SK-N-SH (cell line): ENCODE measurements at regions not wholly inside any gene's neighbourhood (a gene's known extent, or its start where the extent isn't known, plus 50 kb on each side); places are given as distances from the start of the nearest gene placed in this dataset.

Experiments
- CTCF ChIA-PET: fragments of 300-600, 350-600 bp; formaldehyde crosslinking; extraction: SDS; loops from one replicate; lab custom pipeline; 2021; lab: Yijun Ruan, JAX
- POLR2A ChIA-PET: fragments of 350-600 bp; sonication (Branson Sonifier 250); formaldehyde crosslinking; extraction: SDS; loops from one replicate; lab custom pipeline; 2020; ENCODE audit warnings: antibody characterized with exemption, inconsistent platforms; lab: Yijun Ruan, JAX
- DNase-seq: peaks from one replicate; pipeline ENCODE4 v3.0.0; 2012
- H2AFZ ChIP-seq: fragments of 200-600 bp; sonication (generic); 2 replicates; pipeline ENCODE4 v1.8.1; 2016; ENCODE audit warnings: antibody characterized with exemption, mild to moderate bottlenecking, low read depth
- H3F3A ChIP-seq: fragments of 200-600 bp; sonication (generic); replicated peaks from 2 replicates; pipeline ENCODE3; 2016; ENCODE audit warnings: antibody characterized with exemption, mild to moderate bottlenecking; ENCODE audit not compliant: insufficient read depth
- H3K27ac ChIP-seq, 2 experiments: fragments of 200-500 bp in 1 of 2; fragments of 200-600 bp in 1 of 2; sonication (Bioruptor generic) in 1 of 2; sonication (generic), shearing (Covaris generic) in 1 of 2; 2 replicates each; pipeline versions ENCODE4 v1.5.1 to v1.6.1; 2014 to 2016; ENCODE audit warnings: low read depth in 2 of 2, inconsistent platforms in 1 of 2, low read length in 1 of 2, mild to moderate bottlenecking in 1 of 2, mixed read lengths in 1 of 2
- H3K27me3 ChIP-seq: fragments of 200-600 bp; sonication (generic), shearing (Covaris generic); 2 replicates; pipeline ENCODE4 v1.6.1; 2016; ENCODE audit warnings: mixed run types; ENCODE audit not compliant: insufficient read depth
- H3K36me3 ChIP-seq, 2 experiments: fragments of 200-500 bp in 1 of 2; fragments of 200-600 bp in 1 of 2; sonication (Bioruptor generic) in 1 of 2; sonication (generic) in 1 of 2; replicated peaks in 1 of 2; 2 replicates each; pipeline versions ENCODE3 to v1.5.1; 2014 to 2016; ENCODE audit warnings: low read length in 1 of 2, mild to moderate bottlenecking in 1 of 2; ENCODE audit not compliant: insufficient read depth in 2 of 2, control insufficient read depth in 1 of 2
- H3K4me1 ChIP-seq, 2 experiments: fragments of 200-500 bp in 1 of 2; fragments of 200-600 bp in 1 of 2; sonication (Bioruptor generic) in 1 of 2; sonication (generic), shearing (Covaris generic) in 1 of 2; 2 replicates each; pipeline versions ENCODE4 v1.5.1 to v1.6.1; 2014 to 2016; ENCODE audit warnings: low read depth in 1 of 2, low read length in 1 of 2, mixed run types in 1 of 2; ENCODE audit not compliant: insufficient read depth in 2 of 2, control insufficient read depth in 1 of 2
- H3K4me2 ChIP-seq: fragments of 200-600 bp; sonication (generic), shearing (Covaris generic); 2 replicates; pipeline ENCODE4 v1.6.1; 2017; ENCODE audit warnings: mixed run types
- H3K4me3 ChIP-seq, 2 experiments: fragments of 200-500 bp in 1 of 2; fragments of 200-600 bp in 1 of 2; sonication (Bioruptor generic) in 1 of 2; sonication (generic), shearing (Covaris generic) in 1 of 2; 2 replicates each; pipeline versions ENCODE4 v1.5.1 to v1.8.1; 2014 to 2016; ENCODE audit warnings: low read depth in 2 of 2, inconsistent platforms in 1 of 2, low read length in 1 of 2, mild to moderate bottlenecking in 1 of 2, mixed read lengths in 1 of 2, moderate library complexity in 1 of 2
- H3K79me2 ChIP-seq: fragments of 200-600 bp; sonication (generic); 2 replicates; pipeline ENCODE4 v1.8.1; 2017; ENCODE audit warnings: mild to moderate bottlenecking; ENCODE audit not compliant: insufficient read depth
- H3K9ac ChIP-seq: fragments of 200-600 bp; sonication (generic); 2 replicates; pipeline ENCODE4 v1.6.1; 2017; ENCODE audit warnings: mixed run types
- H3K9me2 ChIP-seq: fragments of 200-600 bp; sonication (generic); 2 replicates; pipeline ENCODE4 v1.6.1; 2017; ENCODE audit warnings: mixed run types
- H3K9me3 ChIP-seq: fragments of 200-600 bp; sonication (generic); 2 replicates; pipeline ENCODE4 v1.6.1; 2017; ENCODE audit warnings: mixed run types, mild to moderate bottlenecking, moderate library complexity
- H4K20me1 ChIP-seq: fragments of 200-600 bp; sonication (generic); 2 replicates; pipeline ENCODE4 v1.6.1; 2017; ENCODE audit warnings: mild to moderate bottlenecking, mixed run types; ENCODE audit not compliant: insufficient read depth
- CTCF ChIP-seq: fragments of 200-600 bp; sonication (generic); IDR thresholded peaks from 2 replicates; pipeline ENCODE4 v1.6.1; 2017; ENCODE audit warnings: antibody characterized with exemption, mild to moderate bottlenecking, moderate library complexity
- ELF1 ChIP-seq: IDR thresholded peaks from 2 replicates; pipeline ENCODE4 v1.4.0; 2012
- EP300 ChIP-seq, 2 experiments: IDR thresholded peaks; 2 replicates each; pipeline versions ENCODE4 v1.4.0 to v1.6.1; 2012; ENCODE audit warnings: borderline replicate concordance in 1 of 2, low read depth in 1 of 2, low read length in 1 of 2
- FOSL2 ChIP-seq: IDR thresholded peaks from 2 replicates; pipeline ENCODE4 v1.4.0; 2012; ENCODE audit warnings: low read depth, mild to moderate bottlenecking, moderate library complexity, borderline replicate concordance
- FOXJ3 ChIP-seq: sonication (generic); formaldehyde crosslinking; IDR thresholded peaks from 2 replicates; pipeline ENCODE4 v1.5.1; 2020; ENCODE audit warnings: mild to moderate bottlenecking, missing genetic modification reagents
- GABPA ChIP-seq: IDR thresholded peaks from 2 replicates; pipeline ENCODE4 v1.4.0; 2012; ENCODE audit warnings: low read depth, mild to moderate bottlenecking
- GATA2 ChIP-seq: sonication (generic); formaldehyde crosslinking; IDR thresholded peaks from 2 replicates; pipeline ENCODE4 v1.5.0; 2020; ENCODE audit warnings: mild to moderate bottlenecking, missing genetic modification reagents
- IRF3 ChIP-seq: fragments of 150-350 bp; IDR thresholded peaks from 2 replicates; pipeline ENCODE4 v1.6.1; 2016; ENCODE audit warnings: mild to moderate bottlenecking, low read depth, low read length
- JUND ChIP-seq: IDR thresholded peaks from 2 replicates; pipeline ENCODE4 v1.4.0; 2012
- MAX ChIP-seq: IDR thresholded peaks from 2 replicates; pipeline ENCODE4 v1.4.0; 2012; ENCODE audit warnings: low read depth
- MEF2A ChIP-seq: IDR thresholded peaks from 2 replicates; pipeline ENCODE4 v1.4.0; 2012; ENCODE audit warnings: low read depth, borderline replicate concordance
- MXI1 ChIP-seq: IDR thresholded peaks from 2 replicates; pipeline ENCODE4 v1.6.1; 2012; ENCODE audit warnings: mild to moderate bottlenecking, low read depth, low read length, improper control_type of control experiment
- NRF1 ChIP-seq: IDR thresholded peaks from 2 replicates; pipeline ENCODE4 v1.6.1; 2012; ENCODE audit warnings: low read depth, mild to moderate bottlenecking, low read length
- POLR2AphosphoS5 ChIP-seq: IDR thresholded peaks from 2 replicates; pipeline ENCODE4 v1.6.1; 2012; ENCODE audit warnings: low read depth, low read length
- RCOR1 ChIP-seq: fragments of 150-350 bp; IDR thresholded peaks from 2 replicates; pipeline ENCODE4 v1.6.1; 2017; ENCODE audit warnings: antibody characterized with exemption, low read length
- RFX5 ChIP-seq: IDR thresholded peaks from 2 replicates; pipeline ENCODE4 v1.6.1; 2012; ENCODE audit warnings: mild to moderate bottlenecking, improper control_type of control experiment, low read length
- RXRA ChIP-seq: IDR thresholded peaks from 2 replicates; pipeline ENCODE4 v1.4.0; 2012; ENCODE audit warnings: low read depth, mild to moderate bottlenecking, borderline replicate concordance
- SMC3 ChIP-seq: IDR thresholded peaks from 2 replicates; pipeline ENCODE4 v1.6.1; 2012; ENCODE audit warnings: low read depth, low read length, improper control_type of control experiment
- TAF1 ChIP-seq: IDR thresholded peaks from 2 replicates; pipeline ENCODE4 v1.6.1; 2012; ENCODE audit warnings: low read depth, mild to moderate bottlenecking, low read length, moderate library complexity, borderline replicate concordance
- USF2 ChIP-seq: fragments of 150-350 bp; IDR thresholded peaks from 2 replicates; pipeline ENCODE4 v1.6.1; 2017; ENCODE audit warnings: antibody characterized with exemption, low read length, low read depth, borderline replicate concordance
- YY1 ChIP-seq: IDR thresholded peaks from 2 replicates; pipeline ENCODE4 v1.4.0; 2012; ENCODE audit warnings: low read depth, mild to moderate bottlenecking
- WGBS: methylation state at CpG from one replicate; pipeline ENCODE4 v1.1.6; 2017; ENCODE audit warnings: low lambda C conversion rate; 5-methylcytosine and 5-hydroxymethylcytosine counted together

- TF ChIP-seq NRF1, result no peak
- Histone ChIP-seq H2AFZ (no peak overlapping the region), H3K4me1 (peaks cover 0 to 2% of the 10 kb centered on the region in 2 experiments; a peak in 1 of 4 replicates), H3K4me2 (no peak overlapping the region), H3K27me3 (no peaks in the 10 kb centered on the region), H3K36me3 (no peaks in the 10 kb centered on the region), H3F3A (no peaks in the 10 kb centered on the region), H3K4me3 (no peak overlapping the region), H4K20me1 (no peaks in the 10 kb centered on the region), H3K9me3 (no peaks in the 10 kb centered on the region), H3K79me2 (no peaks in the 10 kb centered on the region), H3K9ac (no peak overlapping the region), H3K9me2 (no peaks in the 10 kb centered on the region), H3K27ac (no peak overlapping the region)
- DNase-seq, result no peak
- ChIA-PET CTCF (interaction anchor here (0.6 to 1.2 kb wide), 9 partner anchors 11 to 1251 kb away, joined by 3 to 5 read pairs (median 3); partner anchors contain the start of gene FBXL17), POLR2A (no interaction called here)
- WGBS, result 28% methylated on average over 7 of the region's 7 CpGs
These were observed 139.3 kb upstream of the FBXL17 start for GRCh38 chr5:108521011-108521700.

GRCh38 chr5:108516785-108517184 is 134.9 kb upstream of the FBXL17 start:
- ChIA-PET POLR2A (no interaction called here), CTCF (no interaction called here)
- Histone ChIP-seq H4K20me1 (no peaks in the 10 kb centered on the region), H3F3A (no peaks in the 10 kb centered on the region), H3K79me2 (no peaks in the 10 kb centered on the region), H2AFZ (no peak overlapping the region), H3K36me3 (no peaks in the 10 kb centered on the region), H3K9me2 (no peaks in the 10 kb centered on the region), H3K4me1 (peaks cover 0 to 2% of the 10 kb centered on the region in 2 experiments; a peak in 1 of 4 replicates), H3K4me3 (no peak overlapping the region), H3K27ac (no peak overlapping the region), H3K9ac (no peak overlapping the region), H3K4me2 (no peak overlapping the region), H3K27me3 (no peaks in the 10 kb centered on the region), H3K9me3 (no peaks in the 10 kb centered on the region)
- no peak for DNase-seq
- TF ChIP-seq ELF1 (no peak), IRF3 (no peak), JUND (no peak), FOSL2 (no peak), GATA2 (no peak), FOXJ3 (CRISPR knock-in tag) (no peak), SMC3 (no peak), RCOR1 (no peak), MXI1 (no peak), POLR2AphosphoS5 (no peak), MAX (no peak), RFX5 (no peak), EP300 (IDR thresholded peaks at IDR 0.05; ENCODE audit: borderline replicate concordance in 1 of 2, low read depth in 1 of 2, low read length in 1 of 2) (no peak), TAF1 (no peak), MEF2A (no peak), YY1 (no peak), USF2 (no peak), RXRA (no peak), GABPA (no peak), CTCF (no peak)
